Hypothalamus (tissue), 51 donors: ENCODE measurements at regions not wholly inside any gene's neighbourhood (a gene's known extent, or its start where the extent isn't known, plus 50 kb on each side); places are given as distances from the start of the nearest gene placed in this dataset.
"Not testable (repeated sequence)": the region's sequence is repeated elsewhere in the genome, so short reads cannot be mapped to it uniquely, and the experiment has no call there.

Experiments used
- DNase-seq, 51 donors: peaks; one replicate each; lab custom pipeline; 2025; lab: John Stamatoyannopoulos, UW

GRCh38 chr6:11411593-11411992 lies 126.0 kb upstream of the TMEM170B start:
- DNase-seq: no peak

DNA sequence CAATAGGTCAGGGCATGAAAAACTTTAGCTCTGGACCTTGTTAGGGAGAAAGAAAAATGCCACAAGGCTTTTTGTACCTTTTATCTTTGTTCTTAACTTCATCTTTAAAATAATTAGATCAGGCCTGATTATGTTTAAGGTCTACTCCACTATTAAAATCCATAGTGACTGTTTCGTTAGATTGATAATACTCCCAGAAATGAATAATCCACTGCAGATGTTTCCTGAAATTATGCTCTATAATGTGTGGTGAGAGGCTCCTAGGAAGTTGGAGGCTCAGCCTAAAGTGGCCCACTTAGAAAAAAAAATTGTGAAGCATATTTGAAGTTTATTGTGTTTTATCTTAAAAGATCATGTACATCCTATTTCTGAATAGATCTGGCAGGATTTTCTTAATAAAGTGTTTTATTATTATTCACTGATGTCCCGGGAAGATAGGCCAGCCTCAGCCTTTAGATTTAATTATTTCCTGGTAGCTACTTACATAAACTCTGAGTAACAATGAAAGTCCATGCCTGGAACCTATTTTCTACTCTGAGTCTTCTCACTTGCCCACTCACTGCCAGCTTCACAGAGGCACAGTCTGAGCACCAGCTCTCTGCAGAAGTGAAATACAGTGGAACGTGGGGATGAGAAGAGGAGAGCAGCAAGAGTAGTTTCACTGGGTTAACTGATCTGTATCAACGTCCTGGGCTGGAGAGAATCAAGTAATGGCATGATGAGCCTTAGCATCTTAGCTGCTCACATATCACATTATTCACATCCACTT lies 126.8 kb upstream of the TMEM170B start:
- DNase-seq: peak in 1 of 51 donors; percentile 29

DNA sequence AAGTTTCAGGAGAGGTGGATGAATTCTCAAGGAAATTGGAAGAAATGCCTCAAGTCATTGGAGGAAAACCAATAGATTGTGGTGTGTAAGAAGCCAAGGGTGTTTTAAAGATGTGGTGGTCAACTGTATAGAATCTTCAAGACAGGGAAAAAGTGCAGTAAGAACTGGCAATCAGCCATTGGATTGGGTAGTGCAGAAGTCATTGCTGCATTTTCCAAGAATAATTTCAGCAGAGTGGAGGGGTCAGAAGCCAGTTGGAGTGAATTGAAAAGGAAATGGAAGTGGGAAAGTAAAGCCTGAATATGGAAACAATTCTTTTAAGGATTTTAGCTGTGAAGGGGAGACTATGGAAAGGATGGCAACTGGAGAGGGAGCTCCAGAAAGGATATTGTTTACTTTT lies 128.2 kb upstream of the TMEM170B start:
- no peak for DNase-seq

- no peak for DNase-seq
These were observed 130.1 kb upstream of the TMEM170B start for GRCh38 chr6:11407414-11407813.

- peak in 1 of 51 donors; percentile 10 for DNase-seq
These were observed 132.7 kb upstream of the TMEM170B start for GRCh38 chr6:11404838-11405237.

GRCh38 chr6:11404081-11404480 lies 133.5 kb upstream of the TMEM170B start:
- no peak for DNase-seq

GRCh38 chr6:11403035-11403601 lies 134.4 kb upstream of the TMEM170B start:
- no peak for DNase-seq

DNA sequence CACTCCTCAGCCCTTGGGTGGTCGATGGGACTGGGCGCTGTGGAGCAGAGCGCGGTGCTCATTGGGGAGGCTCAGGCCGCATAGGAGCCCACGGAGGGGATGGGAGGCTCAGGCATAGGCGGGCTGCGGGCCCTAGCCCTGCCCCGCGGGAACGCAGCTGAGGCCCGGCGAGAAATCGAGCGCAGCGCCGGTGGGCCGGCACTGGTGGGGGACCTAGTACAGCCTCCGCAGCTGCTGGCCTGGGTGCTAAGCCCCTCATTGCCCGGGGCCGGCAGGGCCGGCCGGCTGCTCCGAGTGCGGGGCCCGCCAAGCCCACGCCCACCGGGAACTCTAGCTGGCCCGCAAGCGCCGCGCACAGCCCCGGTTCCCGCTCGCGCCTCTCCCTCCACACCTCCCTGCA lies 135.0 kb upstream of the TMEM170B start:
- DNase-seq: not testable (repeated sequence)

- DNase-seq: not testable (repeated sequence)
These were observed 135.6 kb upstream of the TMEM170B start for GRCh38 chr6:11401954-11402353.

DNA sequence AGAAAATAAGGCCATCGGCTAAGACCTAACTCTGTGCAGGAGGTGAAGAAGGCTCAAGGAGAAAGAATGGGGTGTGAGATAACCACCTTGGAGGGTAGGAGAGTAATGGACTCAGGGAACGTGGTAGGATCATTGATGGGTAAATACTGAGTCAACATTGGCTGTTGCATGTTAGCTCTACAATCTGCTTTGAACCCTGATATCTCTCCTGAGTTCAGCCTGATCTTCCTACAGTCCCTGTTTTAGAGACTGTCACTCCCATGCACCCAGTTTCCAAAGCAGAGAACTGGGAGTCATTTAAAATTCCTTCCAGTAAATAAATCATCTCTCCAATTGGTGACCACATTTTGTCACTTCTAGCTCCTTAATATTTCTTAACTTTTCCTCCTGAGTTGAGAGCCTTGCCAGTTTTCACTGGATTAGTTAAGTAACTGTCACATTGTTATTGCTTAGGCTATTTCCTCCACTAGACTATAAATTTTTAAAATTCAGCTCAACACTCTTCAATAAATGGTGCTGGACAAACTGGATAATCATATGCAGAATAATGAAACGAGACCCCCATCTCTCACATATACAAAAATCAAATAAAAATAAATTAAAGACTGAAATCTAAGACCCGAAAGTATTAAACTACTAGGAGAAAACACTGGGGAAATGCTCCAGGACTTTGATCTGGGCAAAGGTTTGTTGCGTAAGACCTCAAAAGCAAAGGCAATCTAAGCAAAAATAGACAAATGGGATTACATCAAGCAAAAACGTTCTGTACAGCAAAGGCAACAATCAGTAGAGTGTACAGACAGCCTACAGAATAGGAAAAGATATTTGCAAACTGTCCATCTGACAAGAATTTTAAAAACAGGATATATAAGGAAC lies 138.9 kb upstream of the TMEM170B start:
- no peak for DNase-seq

DNA sequence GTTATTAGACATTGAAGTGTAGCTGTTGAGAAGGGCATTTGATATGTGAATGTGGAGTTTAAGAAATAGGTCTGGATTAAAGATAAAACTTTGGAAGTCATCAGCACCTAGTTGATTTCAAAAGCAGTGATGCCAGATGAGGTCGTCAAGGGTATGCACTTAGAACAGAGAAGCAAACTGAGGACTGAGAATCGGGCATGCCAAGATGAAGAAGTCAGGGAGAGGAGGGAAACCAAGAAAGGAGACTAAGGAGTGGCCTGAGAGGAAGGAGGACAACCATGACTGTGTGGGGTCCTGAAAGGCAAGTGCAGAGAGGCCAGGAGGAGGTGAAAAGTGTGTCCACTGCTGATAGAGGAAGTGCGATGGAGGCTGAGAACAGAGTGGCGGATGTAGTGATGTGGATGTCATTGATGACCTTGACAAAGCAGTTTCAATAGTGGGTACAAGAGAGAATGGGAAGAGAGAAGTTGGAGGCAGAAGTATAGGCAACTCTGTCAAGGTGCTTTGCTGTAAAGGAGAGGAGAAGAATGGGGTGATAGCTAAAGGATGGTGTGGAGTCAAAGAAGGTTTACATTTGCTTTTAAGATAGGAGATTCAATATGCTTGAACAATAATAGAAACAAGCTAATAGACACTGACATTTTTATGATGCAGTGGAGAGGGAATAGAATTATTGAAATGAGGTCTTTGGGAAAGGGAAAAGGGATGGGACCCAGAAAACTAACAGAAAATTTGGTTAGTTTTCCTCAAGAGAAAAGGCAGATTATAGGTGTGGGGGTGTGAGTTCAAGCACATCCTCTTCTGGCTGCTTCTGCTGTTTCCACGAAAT lies 139.7 kb upstream of the TMEM170B start:
- DNase-seq: no peak

DNA sequence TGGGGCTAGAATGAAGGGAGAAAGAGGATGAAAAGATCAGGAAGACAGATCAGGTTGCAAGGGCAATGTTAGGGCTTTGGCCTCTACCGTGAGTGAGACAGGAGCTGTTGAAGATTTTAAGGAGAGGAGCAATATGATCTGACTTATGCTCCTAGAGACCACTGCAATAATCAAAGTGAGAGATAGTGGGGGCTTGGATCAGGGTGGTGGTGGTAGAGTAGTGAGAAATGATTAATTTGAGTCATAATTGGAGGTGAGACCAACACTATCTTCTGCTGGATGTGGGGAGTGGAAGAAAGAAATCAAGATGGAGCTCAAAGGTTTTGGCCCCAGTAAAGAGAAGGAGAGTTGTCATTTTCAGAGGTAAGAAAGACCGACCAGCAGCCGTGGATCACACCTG lies 140.7 kb upstream of the TMEM170B start:
- no peak for DNase-seq

- no peak for DNase-seq
These were observed 143.6 kb upstream of the TMEM170B start for GRCh38 chr6:11393713-11394627.

DNA sequence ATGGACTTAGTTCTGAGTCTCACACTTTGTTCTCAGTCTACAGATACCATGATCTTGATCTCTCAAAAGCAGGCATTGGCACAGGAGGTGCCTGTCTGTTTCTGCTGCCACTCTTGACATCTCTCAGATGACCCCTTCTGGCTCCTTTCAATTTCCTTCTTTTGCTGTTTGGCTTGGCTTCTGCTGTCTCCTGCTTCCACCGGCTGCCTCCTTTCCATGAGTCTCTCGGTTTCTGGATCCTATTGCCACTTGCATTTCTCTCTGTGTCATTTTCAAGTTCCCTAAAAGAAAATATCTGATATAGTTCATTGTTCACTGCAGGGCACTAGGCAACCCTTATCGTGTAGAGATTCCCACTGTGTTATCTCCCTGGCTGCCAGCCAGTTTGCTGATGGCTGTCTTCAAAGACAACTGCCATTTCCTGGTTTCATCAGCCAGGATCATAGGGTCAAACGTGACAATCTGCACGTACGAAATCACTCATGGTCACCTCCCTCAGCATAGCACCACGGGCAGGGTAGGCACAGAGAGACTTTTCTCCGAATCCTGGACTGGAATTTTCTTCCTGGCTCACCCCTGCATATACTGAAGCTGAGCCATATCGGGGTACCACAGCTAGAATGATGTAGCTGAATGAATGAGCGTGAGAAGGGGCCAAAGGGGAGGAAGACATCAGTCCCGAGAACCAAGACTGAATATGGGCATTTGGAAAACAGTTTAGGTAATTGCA lies 144.6 kb upstream of the TMEM170B start:
- DNase-seq: no peak

GRCh38 chr6:11391934-11392777 lies 145.4 kb upstream of the TMEM170B start:
- DNase-seq: no peak

GRCh38 chr6:11389977-11390376 lies 147.6 kb upstream of the TMEM170B start:
- DNase-seq: no peak

DNA sequence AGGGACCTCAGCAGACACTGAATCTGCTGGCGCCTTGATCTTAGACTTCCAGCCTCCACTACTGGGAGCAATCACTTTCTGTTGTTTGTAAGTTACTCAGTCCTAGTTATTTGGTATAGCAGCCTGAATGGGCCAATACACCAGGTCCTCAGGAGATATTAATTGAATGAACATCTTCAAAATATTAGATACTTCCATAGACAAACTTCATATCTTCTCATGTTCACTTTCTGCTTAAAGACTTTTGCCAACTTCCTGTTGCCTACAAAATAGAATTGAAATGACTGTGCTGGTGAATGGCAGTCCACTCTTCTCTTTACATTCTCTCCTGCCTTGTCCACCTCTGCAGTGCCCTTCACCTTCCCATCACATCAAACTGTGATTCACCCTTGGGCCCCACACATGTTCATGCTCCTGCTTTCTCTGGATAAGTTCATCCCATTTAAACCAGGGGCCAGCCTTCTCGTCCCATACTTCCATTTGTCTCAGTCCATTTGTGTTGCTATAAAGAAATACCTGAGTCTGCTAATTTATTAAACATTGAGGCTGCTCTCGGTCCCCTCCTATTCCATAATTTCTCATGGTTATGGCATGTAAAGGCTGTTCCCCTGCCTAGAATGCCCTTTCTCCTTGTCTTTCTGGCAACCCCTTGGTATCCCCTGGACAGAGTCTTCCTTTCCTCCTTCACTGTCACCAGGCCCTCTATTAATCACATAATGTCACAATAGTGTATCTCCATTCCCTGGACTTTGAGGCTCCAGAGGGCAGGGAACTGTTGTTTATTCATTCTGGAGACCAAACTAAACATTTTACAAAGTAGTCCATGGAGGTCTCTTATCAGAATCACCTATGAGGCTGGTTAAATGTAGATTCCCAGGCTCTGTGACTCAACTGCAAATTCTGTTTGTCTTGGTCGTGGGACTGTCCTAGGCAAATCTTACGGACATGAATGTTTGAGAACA lies 148.3 kb upstream of the TMEM170B start:
- no peak for DNase-seq
